RKO (cell line): ENCODE measurements at regions not wholly inside any gene's neighbourhood (a gene's known extent, or its start where the extent isn't known, plus 50 kb on each side); places are given as distances from the start of the nearest gene placed in this dataset.

Experiments used
- DNase-seq: peaks from one replicate; pipeline ENCODE4 v3.0.0-alpha.2; 2016; ENCODE audit warnings: low spot score

DNA sequence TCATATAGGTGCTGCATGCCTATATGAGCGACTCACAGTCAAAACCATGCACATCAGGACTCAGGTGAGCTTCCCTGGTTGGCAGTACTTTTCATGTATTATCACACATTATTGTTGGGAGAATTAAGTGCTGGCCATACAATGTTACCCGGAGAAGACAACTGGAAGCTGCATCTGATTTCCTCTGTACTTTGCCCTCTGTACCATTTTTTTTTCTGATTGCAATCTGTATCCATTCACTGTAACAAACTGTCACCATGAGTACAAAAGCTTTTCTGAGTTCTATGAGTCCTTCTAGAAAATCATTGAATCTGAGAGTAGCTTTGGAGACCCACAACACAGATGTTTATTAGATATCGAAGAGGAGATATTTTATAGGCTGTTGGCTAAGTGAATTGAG, 651.0 kb downstream of the NR2F1-AS1 start:
- no peak for DNase-seq

- DNase-seq: no peak
Observed at GRCh38 chr5:92927291-92927778, 653.7 kb downstream of the NR2F1-AS1 start.

DNA sequence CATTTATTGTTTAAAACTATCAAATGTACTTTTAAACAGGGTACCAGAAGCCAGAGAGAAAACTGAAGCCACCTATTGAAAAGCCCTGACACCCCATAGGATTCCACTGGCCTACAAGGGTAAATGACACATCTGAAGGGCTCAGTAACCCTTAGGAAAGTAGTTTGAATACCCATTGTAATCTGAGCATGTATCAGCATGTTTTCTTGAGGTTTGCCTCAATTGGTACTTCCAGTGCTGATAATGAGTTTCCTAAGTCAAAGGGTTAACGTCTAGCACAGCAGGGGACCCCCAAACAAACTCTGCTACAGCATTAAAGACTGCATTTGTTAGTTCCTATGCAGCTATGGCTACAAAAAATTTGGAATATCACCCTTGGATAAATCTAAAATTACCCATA, 657.1 kb downstream of the NR2F1-AS1 start:
- DNase-seq: no peak

DNA sequence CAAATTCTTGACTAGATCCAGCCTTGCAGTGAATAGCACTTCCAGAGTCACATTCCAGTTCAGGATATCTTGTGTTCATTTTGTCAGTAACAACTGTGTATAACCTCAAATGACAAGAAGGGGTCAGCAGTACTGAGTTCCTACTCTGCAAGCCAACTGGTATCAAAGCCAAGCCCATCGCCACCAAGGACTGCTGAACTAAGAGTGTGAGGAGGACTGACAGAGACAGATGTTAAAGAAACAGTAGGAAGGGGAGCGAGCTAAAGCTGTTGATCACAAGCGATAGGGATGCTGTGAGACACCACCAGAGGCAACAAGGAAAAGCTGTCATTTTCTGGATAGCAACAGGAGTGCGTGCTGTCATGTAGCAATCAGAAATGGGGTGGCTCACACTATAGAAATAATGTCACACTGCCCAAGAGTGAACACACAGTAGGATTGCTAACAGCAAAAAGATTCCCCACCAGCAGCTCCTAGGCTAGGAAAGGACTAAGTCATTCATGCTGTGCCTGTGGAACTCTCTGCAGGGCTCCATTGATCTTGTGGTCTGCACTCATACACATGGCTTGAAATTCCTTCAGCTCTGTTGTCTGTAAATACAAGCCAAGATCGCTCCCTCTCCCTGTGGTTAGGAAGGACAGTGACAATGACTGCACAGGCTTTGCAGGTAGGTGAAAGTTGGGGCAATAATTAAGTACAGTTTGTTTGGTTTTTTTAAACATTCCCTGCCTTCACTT, 658.6 kb downstream of the NR2F1-AS1 start:
- no peak for DNase-seq

GRCh38 chr5:92917044-92917443, 664.0 kb downstream of the NR2F1-AS1 start:
- no peak for DNase-seq

- DNase-seq: no peak
Observed at GRCh38 chr5:92916036-92916435, 665.0 kb downstream of the NR2F1-AS1 start.

- no peak for DNase-seq
Observed at GRCh38 chr5:92912283-92912682, 668.7 kb downstream of the NR2F1-AS1 start.

- no peak for DNase-seq
Observed at GRCh38 chr5:92911851-92912250, 669.2 kb downstream of the NR2F1-AS1 start.

GRCh38 chr5:92911293-92911692, 669.7 kb downstream of the NR2F1-AS1 start:
- no peak for DNase-seq

DNA sequence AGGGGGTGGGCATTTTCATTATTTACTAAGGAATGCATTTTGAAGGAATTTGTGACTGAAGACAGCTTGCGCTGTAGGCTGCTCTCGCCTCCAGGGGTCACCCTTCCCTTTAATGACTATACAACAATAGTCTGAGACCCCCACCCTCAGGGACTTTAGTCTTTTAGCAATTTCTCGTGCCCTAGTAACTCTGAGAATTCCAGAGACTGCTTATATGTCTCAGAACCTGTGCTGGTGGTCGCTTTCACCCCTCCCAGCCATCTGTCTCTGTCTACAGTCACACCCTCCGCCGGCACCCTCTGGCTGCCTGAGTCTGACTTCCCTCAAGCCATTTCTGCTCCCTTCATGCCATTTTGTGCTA, 671.4 kb downstream of the NR2F1-AS1 start:
- DNase-seq: no peak

DNA sequence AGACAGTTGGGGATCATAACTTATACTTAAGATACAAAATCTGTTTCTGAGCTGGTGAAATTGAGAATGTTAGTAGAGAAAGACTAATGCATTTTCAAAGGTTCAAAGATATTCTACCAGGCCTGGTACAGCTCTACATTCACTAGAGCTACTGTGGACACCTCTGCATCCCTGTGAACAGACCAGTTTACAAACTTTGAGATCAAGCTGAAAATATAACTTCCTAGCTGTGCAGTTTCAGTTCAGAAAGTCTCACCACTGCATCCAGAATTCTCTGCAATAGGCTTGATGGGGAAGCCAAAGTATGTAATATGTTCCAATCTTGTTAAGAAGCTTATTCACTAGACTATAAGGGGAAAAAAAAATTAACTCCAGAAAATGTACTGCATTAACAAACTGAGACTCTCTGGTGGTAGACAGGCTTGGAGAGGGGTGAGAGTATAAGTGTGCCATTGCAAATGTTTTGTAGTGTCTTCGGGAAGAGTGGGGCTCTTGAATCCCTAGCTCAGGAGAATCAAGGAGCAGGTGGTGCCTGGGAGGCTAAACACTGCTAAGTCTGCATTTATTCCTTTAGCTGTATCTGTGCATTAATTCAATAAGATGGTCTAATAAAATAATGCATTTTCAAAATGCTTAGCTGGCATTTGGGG, 671.9 kb downstream of the NR2F1-AS1 start:
- DNase-seq: no peak

DNA sequence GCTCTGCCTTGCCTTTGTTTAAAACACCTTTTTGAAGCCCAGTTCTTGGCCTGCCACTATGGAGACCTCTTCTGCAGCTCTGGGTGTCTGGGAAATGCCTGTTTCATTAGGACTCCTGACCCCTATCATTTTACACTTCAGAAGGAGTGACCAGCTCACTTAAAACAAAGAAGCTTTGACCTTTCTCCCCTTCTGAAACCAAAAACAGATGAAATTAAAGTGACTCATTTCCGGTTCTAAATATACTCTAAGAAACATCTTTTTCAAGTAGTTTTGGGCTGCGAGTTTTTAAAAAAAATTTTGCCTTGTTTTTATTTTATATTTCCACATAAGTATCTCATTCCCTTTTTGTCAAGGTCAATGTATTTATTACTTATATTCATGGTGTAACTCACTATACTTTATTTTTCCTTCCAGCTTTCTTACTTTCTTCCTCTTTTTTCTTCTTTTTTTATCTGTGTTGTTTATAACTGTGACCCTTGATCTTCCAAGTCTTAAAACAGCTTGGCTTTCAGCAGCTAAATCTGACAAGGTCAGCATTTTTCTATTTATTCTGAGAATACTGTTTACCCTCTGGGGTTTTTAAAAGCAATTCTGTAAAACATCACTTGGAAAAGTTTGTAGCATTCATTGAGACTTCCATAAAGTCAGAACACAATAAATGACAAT, 672.9 kb downstream of the NR2F1-AS1 start:
- DNase-seq: peak; percentile 9

GRCh38 chr5:92906798-92907376, 674.1 kb downstream of the NR2F1-AS1 start:
- no peak for DNase-seq

DNA sequence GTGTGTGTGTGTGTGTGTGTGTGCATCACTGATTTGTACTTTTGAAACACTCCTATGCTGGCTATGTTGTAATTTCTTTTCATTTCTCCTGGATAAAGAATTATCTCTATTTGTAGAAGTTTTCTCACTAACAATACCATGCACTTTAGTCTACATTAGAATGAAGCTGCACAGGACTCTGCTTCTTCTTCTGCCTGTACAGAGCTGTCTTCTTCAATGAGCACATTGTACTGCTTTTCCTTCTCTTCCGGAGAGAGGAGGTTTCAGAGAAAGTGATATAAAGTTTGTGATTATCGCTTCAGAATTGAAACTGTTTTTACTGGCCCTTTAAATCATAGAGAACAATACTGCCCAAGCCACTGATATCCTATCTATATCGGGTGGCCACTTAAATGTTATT, 677.0 kb downstream of the NR2F1-AS1 start:
- no peak for DNase-seq

GRCh38 chr5:92899611-92900010, 681.4 kb downstream of the NR2F1-AS1 start:
- DNase-seq: no peak

- DNase-seq: no peak
Observed at GRCh38 chr5:92896722-92897121, 684.3 kb downstream of the NR2F1-AS1 start.

DNA sequence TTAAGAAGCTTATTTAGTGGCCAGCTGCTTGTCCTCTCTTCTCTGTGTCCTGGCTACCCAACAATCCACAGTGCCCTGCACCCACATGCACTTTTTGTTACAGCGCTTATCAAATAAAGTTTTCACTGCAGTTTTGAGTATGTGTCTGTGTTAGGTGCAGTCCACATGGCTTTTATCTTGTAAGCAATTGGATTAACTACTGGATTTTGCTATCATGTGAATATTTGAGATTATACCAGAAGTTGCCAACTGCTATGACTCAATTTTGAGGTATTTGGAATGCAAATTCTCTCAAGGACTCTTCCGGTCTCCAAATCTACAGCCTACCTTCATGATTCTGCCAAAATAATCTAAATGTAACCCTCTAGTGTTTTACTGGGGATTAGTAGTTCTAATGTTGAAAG, 690.2 kb downstream of the NR2F1-AS1 start:
- no peak for DNase-seq

DNA sequence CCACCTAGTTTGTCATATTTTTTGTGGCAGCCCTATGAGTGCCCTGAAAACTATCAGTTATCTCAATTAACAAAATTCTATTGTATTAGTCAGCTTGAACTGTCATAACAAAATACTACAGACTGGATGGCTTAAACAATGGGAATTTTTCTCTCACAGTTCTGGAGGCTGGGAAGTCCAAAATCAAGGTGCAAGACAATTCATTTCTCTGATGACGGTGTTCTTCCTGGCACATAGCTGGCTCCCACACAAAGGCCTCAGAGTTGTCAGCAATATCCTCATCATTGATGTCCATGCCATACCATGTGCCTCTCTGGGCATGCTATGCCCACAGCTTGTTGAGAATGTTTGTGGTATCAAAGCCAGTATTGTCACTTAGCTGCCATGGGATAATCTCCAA, 691.9 kb downstream of the NR2F1-AS1 start:
- DNase-seq: no peak

GRCh38 chr5:92887254-92887653, 693.8 kb downstream of the NR2F1-AS1 start:
- DNase-seq: no peak

GRCh38 chr5:92886751-92887150, 694.3 kb downstream of the NR2F1-AS1 start:
- no peak for DNase-seq

GRCh38 chr5:92885950-92886349, 695.1 kb downstream of the NR2F1-AS1 start:
- peak; percentile 38 for DNase-seq

DNA sequence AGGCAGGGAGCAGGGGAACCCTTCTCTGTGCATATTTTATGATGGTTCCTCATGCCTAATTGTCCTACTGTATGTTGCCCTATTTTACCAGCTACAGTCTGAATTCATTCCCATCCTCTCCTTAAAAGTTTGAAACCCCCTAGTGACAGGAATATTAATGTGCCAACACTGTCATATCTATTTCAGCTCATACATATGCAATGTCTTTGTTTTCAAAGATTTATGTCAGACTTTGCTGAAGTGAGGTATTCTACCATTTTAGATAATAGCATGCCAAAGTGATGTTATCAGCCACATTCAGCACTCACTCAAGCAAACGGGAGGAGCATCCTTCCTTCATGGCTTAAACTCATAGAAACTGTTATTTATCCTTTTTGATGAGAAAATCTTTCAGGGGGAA, 696.5 kb downstream of the NR2F1-AS1 start:
- DNase-seq: no peak
